ENCODE measurements at regions not wholly inside any gene's neighbourhood (a gene's known extent, or its start where the extent isn't known, plus 50 kb on each side); places are given as distances from the start of the nearest gene placed in this dataset.

DNA sequence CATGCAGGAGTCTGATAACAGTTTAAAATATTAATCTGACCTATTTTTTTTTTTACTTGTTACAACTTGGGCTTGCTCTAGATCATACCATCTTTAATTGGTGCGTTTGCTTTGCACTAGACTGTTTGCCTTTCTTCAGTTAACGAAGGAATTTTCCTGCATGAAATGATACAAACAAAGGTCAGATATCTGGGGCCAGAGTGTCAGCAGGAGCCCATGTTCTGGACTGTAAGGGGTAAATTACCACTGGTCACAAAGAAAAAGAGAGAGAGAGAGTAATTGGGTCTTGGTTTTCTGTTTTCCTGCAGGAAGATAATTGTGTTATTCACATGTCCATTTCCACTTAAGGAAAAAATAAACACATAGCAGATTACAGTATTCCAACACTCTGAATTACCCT is 399.4 kb upstream of the MARCKS start:
- Histone ChIP-seq H3K9me3 (no peaks in the 10 kb centered on the region), H3K4me1 (peaks cover 0 to 25% (median 10%) of the 10 kb centered on the region in 9 donors), H3K27ac (peak overlapping the region in 4 of 10 donors; percentile 5 to 47 (median 26)), H3K27me3 (no peaks in the 10 kb centered on the region), H3K36me3 (no peaks in the 10 kb centered on the region), H3K4me3 (no peak overlapping the region)
- ATAC-seq (no peak), DNase-seq (no peak)
- TF ChIP-seq, protein P1, sequence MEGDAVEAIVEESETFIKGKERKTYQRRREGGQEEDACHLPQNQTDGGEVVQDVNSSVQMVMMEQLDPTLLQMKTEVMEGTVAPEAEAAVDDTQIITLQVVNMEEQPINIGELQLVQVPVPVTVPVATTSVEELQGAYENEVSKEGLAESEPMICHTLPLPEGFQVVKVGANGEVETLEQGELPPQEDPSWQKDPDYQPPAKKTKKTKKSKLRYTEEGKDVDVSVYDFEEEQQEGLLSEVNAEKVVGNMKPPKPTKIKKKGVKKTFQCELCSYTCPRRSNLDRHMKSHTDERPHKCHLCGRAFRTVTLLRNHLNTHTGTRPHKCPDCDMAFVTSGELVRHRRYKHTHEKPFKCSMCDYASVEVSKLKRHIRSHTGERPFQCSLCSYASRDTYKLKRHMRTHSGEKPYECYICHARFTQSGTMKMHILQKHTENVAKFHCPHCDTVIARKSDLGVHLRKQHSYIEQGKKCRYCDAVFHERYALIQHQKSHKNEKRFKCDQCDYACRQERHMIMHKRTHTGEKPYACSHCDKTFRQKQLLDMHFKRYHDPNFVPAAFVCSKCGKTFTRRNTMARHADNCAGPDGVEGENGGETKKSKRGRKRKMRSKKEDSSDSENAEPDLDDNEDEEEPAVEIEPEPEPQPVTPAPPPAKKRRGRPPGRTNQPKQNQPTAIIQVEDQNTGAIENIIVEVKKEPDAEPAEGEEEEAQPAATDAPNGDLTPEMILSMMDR (IDR thresholded peaks at IDR 0.05): no peak
- 76 to 81% methylated on average over 2 of the region's 2 CpGs for WGBS, 2 donors
- intact Hi-C loops (cut with DNase I): loop anchor here in 1 of 10 donors (10.0 kb wide), 1 partner anchor 143 kb away; no protein-coding TSS in a partner anchor

DNA sequence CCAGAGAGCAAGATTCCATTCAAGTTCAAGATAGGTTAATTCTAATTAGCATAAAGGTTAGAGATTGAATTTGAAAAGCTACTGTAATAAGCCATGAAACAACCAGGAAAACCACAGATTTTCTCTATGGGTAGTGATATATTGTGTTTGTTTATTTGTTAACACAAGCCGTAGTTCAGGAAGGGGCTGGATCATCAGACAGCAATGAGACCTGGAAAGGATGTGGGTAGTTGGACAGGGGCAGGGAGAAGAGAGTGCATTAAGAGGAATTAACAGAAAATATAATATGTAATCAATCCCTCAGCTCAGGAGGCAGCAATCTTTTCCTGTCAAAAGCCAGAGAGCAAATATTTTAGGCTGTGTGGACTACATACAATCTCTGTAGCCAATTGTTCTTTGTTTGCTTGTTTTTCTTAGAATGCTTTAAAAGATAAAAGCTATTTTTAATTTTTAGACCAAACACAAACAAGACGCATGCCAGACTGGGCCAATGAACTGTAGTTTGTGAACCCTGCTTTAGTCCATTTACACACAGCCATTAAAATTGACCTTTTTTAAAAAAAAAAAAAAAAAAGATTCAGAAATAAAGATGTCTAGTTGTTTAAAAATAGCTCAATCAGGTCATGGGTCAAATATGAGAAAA is 398.7 kb upstream of the MARCKS start:
- WGBS, 2 donors: 22 to 44% methylated on average over 2 of the region's 2 CpGs
- DNase-seq (no peak), ATAC-seq (no peak)
- Histone ChIP-seq H3K36me3 (no peaks in the 10 kb centered on the region), H3K27me3 (no peaks in the 10 kb centered on the region), H3K4me3 (no peak overlapping the region), H3K27ac (peak overlapping the region in 2 of 10 donors; percentile 5 to 30), H3K9me3 (no peaks in the 10 kb centered on the region), H3K4me1 (peaks cover 0 to 25% (median 10%) of the 10 kb centered on the region in 9 donors)
- TF ChIP-seq, protein P1 (IDR thresholded peaks at IDR 0.05): no peak
- intact Hi-C loops (cut with DNase I): loop anchor here in 1 of 10 donors (10.0 kb wide), 1 partner anchor 144 kb away; no protein-coding TSS in a partner anchor

DNA sequence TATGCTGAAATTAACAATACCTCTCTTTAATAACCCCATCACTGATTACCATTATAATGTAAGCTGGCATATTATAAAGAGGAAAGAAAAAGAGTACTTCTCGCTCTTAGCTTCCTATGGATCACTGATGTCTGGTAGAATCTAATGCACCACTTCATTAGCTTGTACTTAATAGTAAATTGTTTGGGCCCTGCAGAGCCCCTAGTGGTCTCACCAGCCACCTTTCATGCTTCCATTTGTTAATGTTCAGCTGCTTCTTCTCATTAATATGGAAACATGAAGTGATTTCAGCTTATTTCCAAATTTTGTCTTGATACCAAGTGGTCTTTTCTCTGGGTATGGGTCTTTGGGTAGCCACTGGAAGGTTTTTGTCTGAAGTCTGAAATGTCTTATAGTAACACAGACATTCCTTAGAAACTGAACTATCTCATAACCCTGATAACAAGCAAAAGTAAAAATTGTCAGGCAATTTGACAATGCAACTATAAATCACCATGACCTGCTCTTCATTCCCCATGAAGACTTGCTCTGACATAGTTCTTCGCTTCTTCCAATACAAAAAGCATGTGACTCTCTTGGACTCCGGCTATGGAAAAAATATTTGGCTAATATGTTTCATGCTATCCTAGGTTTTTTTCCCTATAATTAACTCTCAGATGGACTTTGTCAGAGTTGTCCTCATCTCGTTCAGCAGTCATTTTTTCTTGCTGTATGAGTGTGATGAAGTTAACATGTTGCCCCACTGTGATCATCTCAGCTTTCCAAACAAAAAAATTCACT is 395.8 kb upstream of the MARCKS start:
- peak in 3 of 8 donors; percentile 42 to 63 (median 48) for ATAC-seq
- intact Hi-C loops (cut with DNase I): no loop called here
- no peak for DNase-seq
- TF ChIP-seq, protein P1 (IDR thresholded peaks at IDR 0.05): peak in 2 of 9 donors; percentile 9 to 24
- peaks cover 0 to 25% (median 12%) of the 10 kb centered on the region in 9 donors for H3K4me1 ChIP-seq
- peak overlapping the region in 2 of 10 donors; percentile 26 to 45 for H3K27ac ChIP-seq
- H3K4me3 ChIP-seq: no peak overlapping the region
- no peaks in the 10 kb centered on the region for H3K36me3 ChIP-seq
- 70 to 76% methylated on average over 4 of the region's 4 CpGs for WGBS, 2 donors
- H3K9me3 ChIP-seq: no peaks in the 10 kb centered on the region
- no peaks in the 10 kb centered on the region for H3K27me3 ChIP-seq

DNA sequence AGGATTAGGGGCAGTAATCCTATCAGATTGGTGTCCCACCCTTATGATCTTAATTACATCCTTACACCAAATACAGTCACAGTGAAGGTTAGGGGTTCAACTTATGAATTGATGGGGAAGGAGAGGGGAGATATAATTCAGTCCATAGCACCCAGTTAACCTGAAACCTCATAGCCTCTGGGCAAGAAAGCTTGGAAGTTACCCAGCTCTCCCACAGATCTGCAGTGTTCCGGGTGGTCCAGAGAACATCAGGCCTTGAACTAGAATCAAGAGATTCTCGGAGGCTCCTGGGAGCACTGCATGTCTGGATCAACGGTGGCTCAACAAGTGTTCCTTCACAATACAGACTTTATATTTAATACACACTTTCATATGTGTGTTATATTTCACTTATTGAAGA is 392.6 kb upstream of the MARCKS start:
- DNase-seq: no peak
- Histone ChIP-seq H3K36me3 (no peaks in the 10 kb centered on the region), H3K9me3 (peaks cover 0 to 6% (median 0%) of the 10 kb centered on the region in 11 donors), H3K4me3 (no peak overlapping the region), H3K4me1 (peaks cover 0 to 14% (median 0%) of the 10 kb centered on the region in 9 donors), H3K27me3 (no peaks in the 10 kb centered on the region), H3K27ac (peak overlapping the region in 1 of 10 donors; percentile 70)
- TF ChIP-seq, protein P1 (IDR thresholded peaks at IDR 0.05): no peak
- intact Hi-C loops (cut with DNase I): no loop called here
- no peak for ATAC-seq
- 77 to 92% methylated on average over 3 of the region's 3 CpGs for WGBS, 2 donors
